Subcutaneous abdominal adipose tissue (tissue), 5 donors: ENCODE measurements at regions not wholly inside any gene's neighbourhood (a gene's known extent, or its start where the extent isn't known, plus 50 kb on each side); places are given as distances from the start of the nearest gene placed in this dataset.

ENCODE experiments used
- H3K27ac ChIP-seq: one replicate; pipeline ENCODE4 v1.7.0; 2013; ENCODE audit warnings: low read depth, mild to moderate bottlenecking, inconsistent platforms, low read length, moderate library complexity
- H3K27me3 ChIP-seq, 5 donors: one replicate each; pipeline ENCODE4 v1.7.0; 2013; ENCODE audit warnings: low read length in 5 of 5, inconsistent platforms in 1 of 5; ENCODE audit not compliant: control insufficient read depth in 5 of 5, insufficient read depth in 4 of 5
- H3K36me3 ChIP-seq, 5 donors: one replicate each; pipeline ENCODE4 v1.7.0; 2013; ENCODE audit warnings: low read length in 5 of 5; ENCODE audit not compliant: control insufficient read depth in 5 of 5, insufficient read depth in 5 of 5
- H3K4me1 ChIP-seq, 5 donors: one replicate each; pipeline ENCODE4 v1.7.0; 2013; ENCODE audit warnings: low read length in 5 of 5, mild to moderate bottlenecking in 3 of 5, moderate library complexity in 1 of 5; ENCODE audit not compliant: control insufficient read depth in 5 of 5, insufficient read depth in 5 of 5
- H3K4me3 ChIP-seq, 5 donors: one replicate each; pipeline ENCODE4 v1.7.0; 2013; ENCODE audit warnings: low read length in 5 of 5, low read depth in 1 of 5
- H3K9ac ChIP-seq, 5 donors: one replicate each; pipeline ENCODE4 v1.7.0; 2013; ENCODE audit warnings: low read length in 5 of 5, mild to moderate bottlenecking in 4 of 5, moderate library complexity in 3 of 5
- H3K9me3 ChIP-seq, 5 donors: one replicate each; pipeline ENCODE4 v1.7.0; 2013; ENCODE audit warnings: low read length in 5 of 5; ENCODE audit not compliant: control insufficient read depth in 5 of 5
- donor health status: healthy.
- donor health status: healthy.
- donor health status: healthy.
- donor health status: healthy.
- donor health status: healthy.

- Histone ChIP-seq H3K4me1 (peaks cover 0 to 5% (median 0%) of the 10 kb centered on the region in 5 donors), H3K9ac (no peak overlapping the region), H3K27ac (no peak overlapping the region), H3K36me3 (no peaks in the 10 kb centered on the region), H3K9me3 (no peaks in the 10 kb centered on the region), H3K27me3 (no peaks in the 10 kb centered on the region), H3K4me3 (no peak overlapping the region)
Measured at GRCh38 chr12:11961686-11962085, 109.1 kb upstream of the BCL2L14 start.

- H3K27me3 ChIP-seq, result no peaks in the 10 kb centered on the region
- H3K9me3 ChIP-seq, result no peaks in the 10 kb centered on the region
- H3K36me3 ChIP-seq, result no peaks in the 10 kb centered on the region
- H3K9ac ChIP-seq, result no peak overlapping the region
- peaks cover 0 to 6% (median 0%) of the 10 kb centered on the region in 5 donors for H3K4me1 ChIP-seq
- no peak overlapping the region for H3K4me3 ChIP-seq
- no peak overlapping the region for H3K27ac ChIP-seq
Measured at GRCh38 chr12:11962860-11963259, 107.9 kb upstream of the BCL2L14 start.

GRCh38 chr12:11963841-11964471 is 106.8 kb upstream of the BCL2L14 start:
- peaks cover 0 to 6% (median 0%) of the 10 kb centered on the region in 5 donors for H3K4me1 ChIP-seq
- no peak overlapping the region for H3K4me3 ChIP-seq
- no peaks in the 10 kb centered on the region for H3K36me3 ChIP-seq
- H3K9ac ChIP-seq, result no peak overlapping the region
- H3K27ac ChIP-seq, result no peak overlapping the region
- no peaks in the 10 kb centered on the region for H3K27me3 ChIP-seq
- no peaks in the 10 kb centered on the region for H3K9me3 ChIP-seq

GRCh38 chr12:11965258-11965910 is 105.4 kb upstream of the BCL2L14 start:
- Histone ChIP-seq H3K27me3 (peaks cover 0 to 7% (median 0%) of the 10 kb centered on the region in 5 donors), H3K9ac (no peak overlapping the region), H3K36me3 (no peaks in the 10 kb centered on the region), H3K4me3 (no peak overlapping the region), H3K4me1 (peaks cover 0 to 6% (median 0%) of the 10 kb centered on the region in 5 donors), H3K27ac (no peak overlapping the region), H3K9me3 (no peaks in the 10 kb centered on the region)

- Histone ChIP-seq H3K27ac (no peak overlapping the region), H3K27me3 (peaks cover 0 to 7% (median 0%) of the 10 kb centered on the region in 5 donors), H3K9ac (no peak overlapping the region), H3K4me1 (peaks cover 0 to 6% (median 0%) of the 10 kb centered on the region in 5 donors), H3K36me3 (no peaks in the 10 kb centered on the region), H3K9me3 (no peaks in the 10 kb centered on the region), H3K4me3 (no peak overlapping the region)
Measured at GRCh38 chr12:11967376-11968047, 103.2 kb upstream of the BCL2L14 start.

- Histone ChIP-seq H3K9me3 (no peaks in the 10 kb centered on the region), H3K9ac (no peak overlapping the region), H3K27me3 (peaks cover 0 to 8% (median 0%) of the 10 kb centered on the region in 5 donors), H3K4me3 (no peak overlapping the region), H3K36me3 (no peaks in the 10 kb centered on the region), H3K4me1 (peaks cover 0 to 6% (median 0%) of the 10 kb centered on the region in 5 donors), H3K27ac (no peak overlapping the region)
Measured at GRCh38 chr12:11968048-11968383, 102.7 kb upstream of the BCL2L14 start.

- Histone ChIP-seq H3K9me3 (no peaks in the 10 kb centered on the region), H3K4me1 (peaks cover 0 to 6% (median 0%) of the 10 kb centered on the region in 5 donors), H3K9ac (no peak overlapping the region), H3K27me3 (peaks cover 0 to 9% (median 0%) of the 10 kb centered on the region in 5 donors), H3K27ac (no peak overlapping the region), H3K36me3 (no peaks in the 10 kb centered on the region), H3K4me3 (no peak overlapping the region)
Measured at GRCh38 chr12:11968516-11968915, 102.2 kb upstream of the BCL2L14 start.

- Histone ChIP-seq H3K9ac (no peak overlapping the region), H3K4me3 (no peak overlapping the region), H3K27me3 (peaks cover 0 to 9% (median 0%) of the 10 kb centered on the region in 5 donors), H3K4me1 (peaks cover 0 to 6% (median 0%) of the 10 kb centered on the region in 5 donors), H3K9me3 (no peaks in the 10 kb centered on the region), H3K36me3 (no peaks in the 10 kb centered on the region), H3K27ac (no peak overlapping the region)
Measured at GRCh38 chr12:11969437-11970154, 101.1 kb upstream of the BCL2L14 start.

- H3K4me1 ChIP-seq, result peaks cover 0 to 6% (median 0%) of the 10 kb centered on the region in 5 donors
- no peak overlapping the region for H3K9ac ChIP-seq
- no peak overlapping the region for H3K4me3 ChIP-seq
- no peak overlapping the region for H3K27ac ChIP-seq
- no peaks in the 10 kb centered on the region for H3K36me3 ChIP-seq
- H3K9me3 ChIP-seq, result no peaks in the 10 kb centered on the region
- peaks cover 0 to 9% (median 0%) of the 10 kb centered on the region in 5 donors for H3K27me3 ChIP-seq
Measured at GRCh38 chr12:11970155-11970520, 100.6 kb upstream of the BCL2L14 start.

GRCh38 chr12:11973396-11973795 is 97.3 kb upstream of the BCL2L14 start:
- Histone ChIP-seq H3K4me1 (no peaks in the 10 kb centered on the region), H3K36me3 (no peaks in the 10 kb centered on the region), H3K27ac (no peak overlapping the region), H3K4me3 (no peak overlapping the region), H3K27me3 (peaks cover 0 to 9% (median 0%) of the 10 kb centered on the region in 5 donors), H3K9ac (no peak overlapping the region), H3K9me3 (no peaks in the 10 kb centered on the region)
